ENCODE measurements at regions not wholly inside any gene's neighbourhood (a gene's known extent, or its start where the extent isn't known, plus 50 kb on each side); places are given as distances from the start of the nearest gene placed in this dataset.

DNA sequence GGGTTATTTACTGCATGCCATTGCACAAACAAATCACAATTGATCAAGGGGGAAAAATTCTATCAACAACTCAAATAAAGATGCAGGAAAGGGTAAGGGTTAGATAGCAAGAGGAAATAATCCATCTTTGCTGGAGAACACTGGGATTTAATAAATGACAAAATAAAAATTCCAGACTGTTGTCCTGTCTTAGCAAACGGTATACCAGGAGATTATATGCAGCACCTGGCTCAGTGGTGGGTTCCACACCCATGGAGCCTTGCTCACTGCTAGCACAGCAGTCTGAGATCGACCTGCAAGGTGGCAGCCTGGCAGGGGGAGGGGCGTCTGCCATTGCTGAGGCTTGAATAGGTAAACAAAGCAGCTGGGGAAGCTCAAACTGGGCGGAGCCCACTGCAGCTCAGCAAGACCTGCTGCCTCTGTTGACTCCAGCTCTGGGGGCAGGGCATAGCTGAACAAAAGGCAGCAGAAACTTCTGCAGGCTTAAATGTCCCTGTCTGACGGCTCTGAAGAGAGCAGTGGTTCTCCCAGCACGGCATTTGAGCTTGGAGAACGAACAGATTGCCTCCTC lies 296.5 kb upstream of the THSD7B start:
- no peak overlapping the region for H3K4me3 ChIP-seq (ENCODE audit: low read depth, low read length)
- TF ChIP-seq CTCF (IDR thresholded peaks at IDR 0.05; ENCODE audit: low read depth, low read length), result no peak
- no peak for DNase-seq (ENCODE audit: low read depth, low spot score)
- in situ Hi-C loops (cut with HindIII; ENCODE audit: low sequenced_read_pairs), result no loop called here

DNA sequence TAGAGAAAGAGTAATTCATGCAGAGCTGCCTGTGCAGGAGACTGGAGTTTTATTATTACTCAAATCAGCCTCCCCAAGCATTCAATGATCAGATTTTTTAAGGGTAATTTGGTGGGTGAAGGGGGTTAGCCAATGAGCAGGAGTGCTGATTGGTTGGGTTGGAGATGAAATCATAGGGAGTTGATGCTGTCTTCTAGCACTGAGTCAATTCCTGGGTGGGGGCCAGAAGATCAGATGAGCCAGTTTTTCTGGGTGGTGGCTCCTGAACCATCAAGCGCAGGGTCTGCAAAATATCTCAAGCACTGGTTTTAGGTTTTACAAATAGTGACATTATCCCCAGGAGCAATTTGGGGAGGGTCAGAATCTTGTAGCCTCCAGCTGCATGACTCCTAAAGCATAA lies 312.8 kb upstream of the THSD7B start:
- TF ChIP-seq CTCF (IDR thresholded peaks at IDR 0.05; ENCODE audit: low read depth, low read length), result no peak
- H3K4me3 ChIP-seq (ENCODE audit: low read depth, low read length), result no peak overlapping the region
- DNase-seq (ENCODE audit: low read depth, low spot score), result no peak
- in situ Hi-C loops (cut with HindIII; ENCODE audit: low sequenced_read_pairs), result no loop called here

- no peak for TF ChIP-seq CTCF (IDR thresholded peaks at IDR 0.05; ENCODE audit: low read depth, low read length)
- H3K4me3 ChIP-seq (ENCODE audit: low read depth, low read length), result no peak overlapping the region
- in situ Hi-C loops (cut with HindIII; ENCODE audit: low sequenced_read_pairs), result no loop called here
- DNase-seq (ENCODE audit: low read depth, low spot score), result no peak
Measured at GRCh38 chr2:136448986-136449780, 316.2 kb upstream of the THSD7B start.

DNA sequence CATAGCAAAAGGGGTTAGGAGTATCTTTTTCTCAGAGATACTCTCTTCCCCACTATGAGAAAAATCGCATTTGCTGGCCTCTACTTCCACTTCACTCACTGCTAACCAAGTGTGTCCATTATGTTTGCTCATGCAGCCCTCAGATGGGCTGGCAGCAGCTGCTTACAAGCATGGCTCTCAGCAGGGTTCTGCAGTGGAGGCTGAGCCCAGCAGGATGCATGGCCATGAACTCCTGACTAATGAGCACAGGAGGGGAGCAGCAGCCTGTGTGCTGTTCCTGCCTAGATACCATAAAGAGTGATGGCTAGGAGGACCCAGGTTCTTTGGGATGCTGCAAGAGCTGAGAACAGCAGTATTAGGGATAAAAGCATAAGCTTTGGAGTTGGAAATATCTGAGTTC lies 316.9 kb upstream of the THSD7B start:
- no peak for TF ChIP-seq CTCF (IDR thresholded peaks at IDR 0.05; ENCODE audit: low read depth, low read length)
- peak; percentile 5 for DNase-seq (ENCODE audit: low read depth, low spot score)
- H3K4me3 ChIP-seq (ENCODE audit: low read depth, low read length), result no peak overlapping the region
- in situ Hi-C loops (cut with HindIII; ENCODE audit: low sequenced_read_pairs), result no loop called here

- no peak overlapping the region for H3K4me3 ChIP-seq (ENCODE audit: low read depth, low read length)
- DNase-seq (ENCODE audit: low read depth, low spot score), result no peak
- in situ Hi-C loops (cut with HindIII; ENCODE audit: low sequenced_read_pairs), result no loop called here
- TF ChIP-seq CTCF (IDR thresholded peaks at IDR 0.05; ENCODE audit: low read depth, low read length), result no peak
Measured at GRCh38 chr2:136444323-136444722, 321.0 kb upstream of the THSD7B start.

DNA sequence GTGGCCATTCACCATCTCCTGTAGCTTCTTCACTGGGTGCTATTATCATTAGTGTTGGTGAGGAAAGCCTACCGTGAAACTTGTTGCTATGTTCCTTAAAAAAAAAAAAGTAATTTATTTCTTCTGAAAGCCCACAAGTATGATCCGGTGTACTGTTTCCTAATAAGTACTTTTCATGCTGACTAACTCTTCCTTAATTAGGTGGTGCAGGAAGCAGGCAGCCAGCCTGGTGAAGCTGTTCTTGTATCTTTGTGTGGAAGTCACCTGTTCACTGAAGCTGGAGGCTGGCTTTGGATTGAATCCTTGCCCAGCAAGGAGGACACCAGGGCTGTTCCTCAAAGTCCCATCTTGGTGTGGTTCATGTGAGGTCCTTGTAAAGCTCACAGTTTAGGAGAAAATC lies 321.7 kb upstream of the THSD7B start:
- no peak overlapping the region for H3K4me3 ChIP-seq (ENCODE audit: low read depth, low read length)
- no peak for DNase-seq (ENCODE audit: low read depth, low spot score)
- TF ChIP-seq CTCF (IDR thresholded peaks at IDR 0.05; ENCODE audit: low read depth, low read length), result no peak
- in situ Hi-C loops (cut with HindIII; ENCODE audit: low sequenced_read_pairs), result no loop called here

Measured in astrocyte of the spinal cord (primary cell).